Sigmoid colon (tissue), 4 donors: ENCODE measurements at regions not wholly inside any gene's neighbourhood (a gene's known extent, or its start where the extent isn't known, plus 50 kb on each side); places are given as distances from the start of the nearest gene placed in this dataset.

Experiments
- CTCF ChIP-seq, 4 experiments: fragments of 450-650 bp in 3 of 4; fragments of 200-600 bp in 1 of 4; IDR thresholded peaks; one replicate each; pipeline ENCODE4 v1.5.1; 2016 to 2019; ENCODE audit warnings: antibody characterized with exemption in 4 of 4, mild to moderate bottlenecking in 3 of 4, moderate library complexity in 2 of 4
- EP300 ChIP-seq, 4 donors: sonication (generic); formaldehyde crosslinking; IDR thresholded peaks; one replicate each; pipeline ENCODE4 v1.6.1; 2017; ENCODE audit warnings: antibody characterized with exemption in 4 of 4
- POLR2A ChIP-seq, 2 donors: fragments of 450-650 bp; IDR thresholded peaks; one replicate each; pipeline ENCODE4 v1.6.1; 2016; ENCODE audit warnings: antibody characterized with exemption in 2 of 2, mild to moderate bottlenecking in 2 of 2, moderate library complexity in 2 of 2
- POLR2AphosphoS5 ChIP-seq, 4 donors: sonication (generic); formaldehyde crosslinking; IDR thresholded peaks; one replicate each; pipeline ENCODE4 v1.6.1; 2017; ENCODE audit warnings: antibody characterized with exemption in 4 of 4

- TF ChIP-seq CTCF (IDR thresholded peaks at IDR 0.05) = no peak
- TF ChIP-seq POLR2A (IDR thresholded peaks at IDR 0.05) = no peak
- no peak for TF ChIP-seq EP300 (IDR thresholded peaks at IDR 0.05)
- no peak for TF ChIP-seq POLR2AphosphoS5 (IDR thresholded peaks at IDR 0.05)
Measured at GRCh38 chr5:179417696-179418095, 72.4 kb upstream of the ADAMTS2 start.
